Activated B cell treated with CpG ODN at 0.5 μM for 24 hours (primary cell): ENCODE measurements at regions not wholly inside any gene's neighbourhood (a gene's known extent, or its start where the extent isn't known, plus 50 kb on each side); places are given as distances from the start of the nearest gene placed in this dataset.

Experiments
- ATAC-seq: fragments of 200-7000 bp; cut with Tn5 transposase; one replicate; pipeline ENCODE4 v1.10.0; 2021; ENCODE audit warnings: low read depth, mild to moderate bottlenecking, moderate library complexity
- CTCF ChIA-PET: fragments of 350-600 bp; sonication (Branson Sonifier 250); formaldehyde crosslinking; loops from one replicate; lab custom pipeline; 2021; ENCODE audit warnings: antibody characterized with exemption; lab: Charles Lee
- POLR2A ChIA-PET: fragments of 350-600 bp; sonication (Branson Sonifier 250); formaldehyde crosslinking; loops from one replicate; lab custom pipeline; 2021; ENCODE audit warnings: antibody characterized with exemption; lab: Charles Lee
- DNase-seq: peaks from one replicate; pipeline ENCODE4 v3.0.0; 2022
- H3K27ac Mint-ChIP-seq: one replicate; pipeline ENCODE4 v1.8.0; 2020; ENCODE audit warnings: mixed read lengths
- H3K27me3 Mint-ChIP-seq: one replicate; pipeline ENCODE4 v1.8.0; 2021; ENCODE audit warnings: mixed read lengths
- H3K36me3 Mint-ChIP-seq: one replicate; pipeline ENCODE4 v1.8.0; 2021; ENCODE audit warnings: low read depth, mixed read lengths
- H3K4me1 Mint-ChIP-seq: one replicate; pipeline ENCODE4 v1.8.0; 2021; ENCODE audit warnings: mixed read lengths
- H3K4me3 Mint-ChIP-seq: one replicate; pipeline ENCODE4 v1.8.0; 2020; ENCODE audit warnings: mild to moderate bottlenecking, mixed read lengths
- H3K9me3 Mint-ChIP-seq: one replicate; pipeline ENCODE4 v1.8.0; 2020; ENCODE audit warnings: mixed read lengths
- intact Hi-C: fragments of 100-400 bp; cut with micrococcal nuclease; formaldehyde crosslinking; loops from one replicate; pipeline ENCODE4 v1.15.1; 2024
- TF ChIP-seq, protein P1 (sequence below): fragments of 200-600 bp; IDR thresholded peaks from one replicate; pipeline ENCODE4 v1.8.0; 2022; ENCODE audit warnings: antibody characterized with exemption, mild to moderate bottlenecking

GRCh38 chr4:171031338-171031737 is 781.9 kb upstream of the GALNTL6 start:
- no peak for DNase-seq
- CTCF ChIA-PET: no interaction called here
- intact Hi-C loops: no loop called here
- no peaks in the 10 kb centered on the region for H3K27me3 Mint-ChIP-seq
- no peaks in the 10 kb centered on the region for H3K36me3 Mint-ChIP-seq
- peaks cover 3% of the 10 kb centered on the region for H3K4me1 Mint-ChIP-seq
- H3K27ac Mint-ChIP-seq: no peak overlapping the region
- POLR2A ChIA-PET: no interaction called here
- H3K9me3 Mint-ChIP-seq: peaks cover 1% of the 10 kb centered on the region
- ATAC-seq: no peak
- TF ChIP-seq, protein P1, sequence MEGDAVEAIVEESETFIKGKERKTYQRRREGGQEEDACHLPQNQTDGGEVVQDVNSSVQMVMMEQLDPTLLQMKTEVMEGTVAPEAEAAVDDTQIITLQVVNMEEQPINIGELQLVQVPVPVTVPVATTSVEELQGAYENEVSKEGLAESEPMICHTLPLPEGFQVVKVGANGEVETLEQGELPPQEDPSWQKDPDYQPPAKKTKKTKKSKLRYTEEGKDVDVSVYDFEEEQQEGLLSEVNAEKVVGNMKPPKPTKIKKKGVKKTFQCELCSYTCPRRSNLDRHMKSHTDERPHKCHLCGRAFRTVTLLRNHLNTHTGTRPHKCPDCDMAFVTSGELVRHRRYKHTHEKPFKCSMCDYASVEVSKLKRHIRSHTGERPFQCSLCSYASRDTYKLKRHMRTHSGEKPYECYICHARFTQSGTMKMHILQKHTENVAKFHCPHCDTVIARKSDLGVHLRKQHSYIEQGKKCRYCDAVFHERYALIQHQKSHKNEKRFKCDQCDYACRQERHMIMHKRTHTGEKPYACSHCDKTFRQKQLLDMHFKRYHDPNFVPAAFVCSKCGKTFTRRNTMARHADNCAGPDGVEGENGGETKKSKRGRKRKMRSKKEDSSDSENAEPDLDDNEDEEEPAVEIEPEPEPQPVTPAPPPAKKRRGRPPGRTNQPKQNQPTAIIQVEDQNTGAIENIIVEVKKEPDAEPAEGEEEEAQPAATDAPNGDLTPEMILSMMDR: no peak
- H3K4me3 Mint-ChIP-seq: no peak overlapping the region

DNA sequence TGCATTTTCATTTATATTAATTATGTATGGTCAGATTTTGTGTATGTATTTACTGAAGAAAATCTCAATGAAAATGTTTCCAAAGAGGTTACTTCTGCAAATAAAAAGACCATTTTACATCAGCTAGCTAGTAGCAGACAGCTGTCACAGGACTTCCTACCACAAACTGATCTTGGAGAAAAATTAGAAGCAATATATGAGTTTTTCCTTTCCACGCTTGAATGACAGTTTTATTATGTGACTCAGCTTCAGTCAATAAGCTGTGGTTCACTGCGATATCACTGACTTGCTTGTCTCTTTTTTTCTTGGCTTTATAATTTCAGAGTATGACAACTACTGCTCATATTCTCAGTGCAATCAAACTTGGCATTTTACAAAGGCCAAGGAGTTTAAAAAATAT is 787.4 kb upstream of the GALNTL6 start:
- POLR2A ChIA-PET: no interaction called here
- no peak overlapping the region for H3K27ac Mint-ChIP-seq
- no peak for ATAC-seq
- H3K4me1 Mint-ChIP-seq: peaks cover 7% of the 10 kb centered on the region
- CTCF ChIA-PET: no interaction called here
- TF ChIP-seq, protein P1: no peak
- intact Hi-C loops: no loop called here
- no peak for DNase-seq
- no peaks in the 10 kb centered on the region for H3K36me3 Mint-ChIP-seq
- H3K9me3 Mint-ChIP-seq: peaks cover 1% of the 10 kb centered on the region
- no peaks in the 10 kb centered on the region for H3K27me3 Mint-ChIP-seq
- H3K4me3 Mint-ChIP-seq: no peak overlapping the region

GRCh38 chr4:171025343-171025742 is 787.9 kb upstream of the GALNTL6 start:
- no peak overlapping the region for H3K4me3 Mint-ChIP-seq
- ATAC-seq: no peak
- no peaks in the 10 kb centered on the region for H3K27me3 Mint-ChIP-seq
- no peak overlapping the region for H3K27ac Mint-ChIP-seq
- no peak for DNase-seq
- peaks cover 7% of the 10 kb centered on the region for H3K4me1 Mint-ChIP-seq
- CTCF ChIA-PET: no interaction called here
- TF ChIP-seq, protein P1: no peak
- POLR2A ChIA-PET: no interaction called here
- intact Hi-C loops: no loop called here
- peaks cover 1% of the 10 kb centered on the region for H3K9me3 Mint-ChIP-seq
- no peaks in the 10 kb centered on the region for H3K36me3 Mint-ChIP-seq

GRCh38 chr4:171024720-171025303 is 788.4 kb upstream of the GALNTL6 start:
- intact Hi-C loops: no loop called here
- DNase-seq: no peak
- CTCF ChIA-PET: no interaction called here
- H3K27me3 Mint-ChIP-seq: no peaks in the 10 kb centered on the region
- H3K4me3 Mint-ChIP-seq: no peak overlapping the region
- H3K27ac Mint-ChIP-seq: no peak overlapping the region
- peaks cover 1% of the 10 kb centered on the region for H3K9me3 Mint-ChIP-seq
- no peaks in the 10 kb centered on the region for H3K36me3 Mint-ChIP-seq
- POLR2A ChIA-PET: no interaction called here
- no peak for ATAC-seq
- TF ChIP-seq, protein P1: no peak
- H3K4me1 Mint-ChIP-seq: peaks cover 7% of the 10 kb centered on the region

DNA sequence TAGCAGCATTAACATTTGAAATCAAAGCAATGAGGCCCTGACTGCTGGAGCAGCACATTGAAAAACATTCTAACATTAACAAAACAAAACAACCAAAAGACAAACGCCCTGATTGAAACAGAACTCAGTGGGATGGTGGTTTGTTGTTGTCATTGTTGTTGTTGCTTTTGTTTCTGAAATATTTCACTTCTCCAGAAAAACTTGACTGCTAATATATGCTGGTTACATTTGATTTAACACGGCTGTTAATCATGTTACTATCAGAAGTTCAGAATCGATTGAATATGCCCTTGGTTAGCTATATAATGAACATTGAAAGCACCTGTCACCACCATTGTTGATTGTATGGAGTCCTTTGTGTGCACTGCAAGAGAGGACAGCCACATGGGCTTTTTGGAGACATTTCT is 790.4 kb upstream of the GALNTL6 start:
- ChIA-PET POLR2A (no interaction called here), CTCF (no interaction called here)
- no peak for ATAC-seq
- no peaks in the 10 kb centered on the region for H3K9me3 Mint-ChIP-seq
- TF ChIP-seq, protein P1: no peak
- H3K27ac Mint-ChIP-seq: no peak overlapping the region
- H3K36me3 Mint-ChIP-seq: no peaks in the 10 kb centered on the region
- no peak overlapping the region for H3K4me3 Mint-ChIP-seq
- intact Hi-C loops: no loop called here
- no peaks in the 10 kb centered on the region for H3K27me3 Mint-ChIP-seq
- DNase-seq: no peak
- H3K4me1 Mint-ChIP-seq: peaks cover 7% of the 10 kb centered on the region
